ENCODE measurements at regions not wholly inside any gene's neighbourhood (a gene's known extent, or its start where the extent isn't known, plus 50 kb on each side); places are given as distances from the start of the nearest gene placed in this dataset.

DNA sequence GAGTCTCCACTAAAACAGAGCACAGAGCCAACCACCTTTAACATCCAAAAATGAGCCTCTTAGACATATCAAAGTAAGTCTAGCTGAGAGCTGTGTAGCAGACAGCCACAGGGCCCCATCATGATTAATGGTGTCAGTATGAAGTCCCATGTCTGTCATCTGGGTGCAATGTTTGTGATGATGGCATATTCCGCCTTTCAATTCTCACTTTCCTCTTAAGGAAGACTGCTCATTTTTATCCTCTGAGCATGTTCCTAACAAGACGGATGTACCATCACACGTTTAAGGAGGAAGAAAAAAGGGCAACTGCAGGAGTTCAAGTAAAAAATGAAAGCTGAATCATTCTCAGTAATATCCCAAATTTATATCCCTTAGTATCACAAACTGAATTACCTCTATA, 85.8 kb upstream of the KCNMB2 start:
- in situ Hi-C loops (cut with HindIII; ENCODE audit: low pct_unique_long_range_greater_than_20kb, low sequenced_read_pairs), result no loop called here

DNA sequence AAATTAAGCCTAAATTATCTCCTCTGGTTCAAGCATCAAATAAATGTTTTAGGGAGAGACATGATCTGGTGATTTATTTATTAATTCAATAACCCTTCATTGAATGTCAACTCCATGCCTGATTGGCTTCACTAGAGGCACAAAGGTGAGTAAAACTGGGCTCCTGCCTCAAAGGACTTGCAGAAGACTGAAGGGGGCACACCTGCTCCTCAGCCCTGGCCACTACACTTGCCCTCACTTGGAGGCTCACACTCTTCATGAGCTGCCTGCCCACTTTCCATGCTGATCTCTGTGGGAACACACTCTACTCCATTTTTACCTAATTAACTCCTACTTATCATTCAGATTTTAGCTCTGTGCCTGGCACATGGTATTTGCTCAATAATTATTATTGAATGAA, 84.4 kb upstream of the KCNMB2 start:
- in situ Hi-C loops (cut with HindIII; ENCODE audit: low pct_unique_long_range_greater_than_20kb, low sequenced_read_pairs), result no loop called here
- DNase-seq (ENCODE audit: low read depth, low spot score), result no peak

More for the DNA sequence above, 85.8 kb upstream of the KCNMB2 start:
- no peak for DNase-seq (ENCODE audit: low read depth, low spot score)

DNA sequence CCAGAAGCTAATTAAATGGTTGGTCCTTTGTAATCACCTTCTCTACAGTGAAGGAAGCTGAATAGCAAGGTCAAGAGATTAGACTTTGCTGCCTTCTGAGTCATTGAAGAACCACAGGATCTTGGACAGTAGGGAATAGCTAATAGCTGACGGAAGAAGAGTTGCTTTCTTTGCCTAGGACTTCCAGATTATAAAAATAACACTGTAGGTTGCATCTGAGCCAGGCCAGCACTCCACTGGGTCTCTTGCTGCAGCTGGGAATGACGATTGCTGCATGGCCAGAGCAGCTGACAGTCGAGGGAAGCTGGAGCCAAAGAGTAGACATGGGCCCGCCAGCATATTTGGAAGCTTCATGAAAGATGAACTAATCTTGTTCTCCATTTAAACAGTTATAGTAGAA, 81.5 kb upstream of the KCNMB2 start:
- in situ Hi-C loops (cut with HindIII; ENCODE audit: low pct_unique_long_range_greater_than_20kb, low sequenced_read_pairs), result no loop called here
- no peak for DNase-seq (ENCODE audit: low read depth, low spot score)

DNA sequence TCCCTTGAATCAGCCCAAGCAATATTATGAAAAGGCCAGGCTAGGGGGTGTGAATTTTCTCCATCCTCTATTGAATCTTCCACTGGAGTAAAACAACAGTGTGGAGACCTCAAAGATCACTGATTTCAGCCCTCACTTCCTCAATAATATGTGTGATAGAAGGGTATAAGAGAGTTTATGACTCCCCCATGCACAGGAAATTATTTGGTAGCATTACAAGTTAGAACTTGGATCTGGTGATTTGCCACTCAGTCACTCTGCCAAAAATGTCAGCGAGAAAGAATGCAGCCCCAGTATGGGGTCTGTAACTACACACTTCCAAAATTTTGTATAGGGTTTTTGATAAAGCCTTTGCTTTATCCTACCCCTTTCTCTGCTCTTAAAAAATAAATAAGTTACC, 81.0 kb upstream of the KCNMB2 start:
- in situ Hi-C loops (cut with HindIII; ENCODE audit: low pct_unique_long_range_greater_than_20kb, low sequenced_read_pairs), result no loop called here
- DNase-seq (ENCODE audit: low read depth, low spot score), result no peak

DNA sequence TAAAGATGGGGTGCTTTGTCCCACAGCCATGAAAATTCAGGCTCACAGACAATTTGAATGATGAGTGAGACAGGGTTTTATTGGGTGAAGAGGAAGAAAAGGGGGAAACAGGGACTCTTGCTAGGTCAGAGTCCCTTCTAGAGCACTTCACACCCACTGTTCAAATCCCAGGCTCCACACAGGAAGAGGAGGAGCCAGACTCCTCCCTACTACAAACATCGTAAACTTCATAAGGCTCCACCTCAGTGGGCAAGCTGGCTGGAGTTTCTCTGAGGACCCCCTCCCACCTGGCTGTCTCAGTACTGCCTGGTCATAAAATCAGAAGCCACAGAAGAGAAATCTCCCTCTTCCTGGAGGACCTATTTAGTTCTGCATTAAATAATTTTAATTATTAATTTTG, 80.3 kb upstream of the KCNMB2 start:
- in situ Hi-C loops (cut with HindIII; ENCODE audit: low pct_unique_long_range_greater_than_20kb, low sequenced_read_pairs), result no loop called here
- DNase-seq (ENCODE audit: low read depth, low spot score), result no peak

DNA sequence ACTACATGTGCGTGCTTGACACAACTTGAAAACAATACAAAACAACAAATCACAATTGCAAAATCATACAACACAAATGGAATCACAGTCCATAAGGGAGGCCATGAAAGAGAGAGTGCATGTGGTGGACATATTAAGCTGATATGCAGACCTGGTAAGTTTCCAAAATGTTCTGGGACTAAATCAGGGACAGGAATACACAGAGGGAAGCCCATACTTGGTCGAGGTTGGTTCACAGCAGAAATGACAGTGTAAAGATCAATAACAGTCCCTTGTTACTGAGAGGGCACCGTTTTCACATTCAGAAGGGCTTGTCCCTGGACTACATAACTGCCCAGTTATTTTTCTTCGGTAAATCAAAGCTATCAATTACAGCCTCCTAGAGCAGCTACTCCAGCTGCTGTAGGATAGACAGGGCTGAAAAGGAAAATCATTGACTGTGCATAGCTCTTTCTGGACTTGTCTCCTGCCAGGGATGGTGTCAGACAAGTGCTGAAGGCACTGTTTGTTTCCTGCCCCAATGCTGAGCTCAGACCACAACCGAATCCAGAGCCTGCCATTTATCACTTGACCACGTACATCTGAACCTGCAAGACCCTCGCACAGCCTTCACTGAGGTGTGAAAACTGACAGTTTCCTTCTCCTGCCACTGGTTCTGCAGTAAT, 79.5 kb upstream of the KCNMB2 start:
- in situ Hi-C loops (cut with HindIII; ENCODE audit: low pct_unique_long_range_greater_than_20kb, low sequenced_read_pairs), result no loop called here
- DNase-seq (ENCODE audit: low read depth, low spot score), result no peak

- in situ Hi-C loops (cut with HindIII; ENCODE audit: low pct_unique_long_range_greater_than_20kb, low sequenced_read_pairs), result no loop called here
Measured at GRCh38 chr3:178457511-178457910, 78.7 kb upstream of the KCNMB2 start.

DNA sequence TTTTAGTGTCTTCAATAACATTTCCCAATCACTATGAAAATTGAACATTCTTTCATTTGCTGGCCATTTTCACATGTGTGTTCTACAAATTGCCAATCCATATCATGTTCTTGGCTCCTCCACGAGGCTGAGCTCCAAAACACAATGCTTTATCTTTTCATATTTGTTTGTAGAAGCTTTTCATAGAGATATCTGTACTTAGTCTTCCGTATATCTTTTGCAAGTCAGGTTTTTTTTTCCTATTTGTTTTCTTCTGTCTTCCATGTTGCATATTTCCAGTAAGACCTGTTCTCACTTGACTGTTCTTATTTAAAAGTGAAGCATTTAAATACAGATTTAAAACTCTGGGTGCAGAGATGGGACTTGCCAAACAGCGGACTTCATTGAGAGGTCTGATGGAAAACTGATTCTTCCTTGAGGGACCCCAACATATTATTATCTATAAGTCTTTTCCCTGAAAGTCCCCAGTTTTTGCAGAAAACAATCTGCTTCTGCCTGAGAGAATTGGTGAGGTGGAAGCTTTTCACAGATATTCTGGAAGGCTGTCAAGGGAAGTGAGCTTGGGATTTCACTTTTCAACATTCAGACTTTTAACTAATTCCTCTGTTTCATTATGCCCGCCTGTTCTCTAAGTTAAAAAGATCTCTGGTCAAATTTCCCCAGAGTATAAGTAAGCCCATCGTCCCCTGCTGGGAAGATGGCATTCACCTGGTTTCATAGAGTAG, 77.8 kb upstream of the KCNMB2 start:
- in situ Hi-C loops (cut with HindIII; ENCODE audit: low pct_unique_long_range_greater_than_20kb, low sequenced_read_pairs), result no loop called here
- no peak for DNase-seq (ENCODE audit: low read depth, low spot score)

More at GRCh38 chr3:178457511-178457910, 78.7 kb upstream of the KCNMB2 start:
- DNase-seq (ENCODE audit: low read depth, low spot score), result no peak

DNA sequence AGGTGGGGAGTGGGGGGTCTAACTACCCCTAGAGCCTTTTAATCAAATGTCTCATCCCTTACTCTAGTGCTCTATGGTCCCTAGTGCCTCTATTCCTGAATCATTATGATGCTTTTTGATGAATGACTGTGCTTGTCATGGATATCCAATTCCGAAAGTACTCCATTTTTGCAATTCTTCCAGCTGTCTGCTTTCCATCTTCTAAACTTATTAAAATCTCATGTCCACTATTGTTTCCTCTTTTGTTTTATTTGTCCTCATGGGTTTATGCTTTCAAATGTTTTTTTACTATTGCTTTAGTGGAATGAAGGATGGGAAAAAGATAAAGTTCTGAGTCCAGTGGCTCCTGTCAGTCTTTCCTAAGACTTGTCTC, 77.2 kb upstream of the KCNMB2 start:
- in situ Hi-C loops (cut with HindIII; ENCODE audit: low pct_unique_long_range_greater_than_20kb, low sequenced_read_pairs), result no loop called here
- DNase-seq (ENCODE audit: low read depth, low spot score), result no peak

GRCh38 chr3:178465260-178466180, 70.7 kb upstream of the KCNMB2 start:
- in situ Hi-C loops (cut with HindIII; ENCODE audit: low pct_unique_long_range_greater_than_20kb, low sequenced_read_pairs), result no loop called here
- DNase-seq (ENCODE audit: low read depth, low spot score), result no peak

DNA sequence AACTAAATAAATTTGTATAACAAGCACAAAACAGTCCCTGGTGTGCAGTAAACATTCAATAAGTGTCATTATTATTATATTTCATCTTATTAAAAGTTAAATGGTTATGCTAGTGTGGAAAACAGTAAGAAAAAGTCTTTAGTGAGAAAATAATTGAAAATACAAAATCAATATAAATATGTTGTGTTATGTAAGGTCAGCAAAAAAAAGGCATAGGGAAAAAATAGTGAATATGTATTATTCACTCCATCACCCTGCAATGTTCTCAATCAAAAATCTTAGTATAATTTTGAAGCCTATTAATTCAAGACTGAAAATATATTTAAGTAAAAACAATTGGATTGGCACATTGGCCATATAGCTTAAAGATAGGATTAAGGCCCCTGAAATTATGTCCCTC, 63.3 kb upstream of the KCNMB2 start:
- in situ Hi-C loops (cut with HindIII; ENCODE audit: low pct_unique_long_range_greater_than_20kb, low sequenced_read_pairs), result no loop called here
- no peak for DNase-seq (ENCODE audit: low read depth, low spot score)

DNA sequence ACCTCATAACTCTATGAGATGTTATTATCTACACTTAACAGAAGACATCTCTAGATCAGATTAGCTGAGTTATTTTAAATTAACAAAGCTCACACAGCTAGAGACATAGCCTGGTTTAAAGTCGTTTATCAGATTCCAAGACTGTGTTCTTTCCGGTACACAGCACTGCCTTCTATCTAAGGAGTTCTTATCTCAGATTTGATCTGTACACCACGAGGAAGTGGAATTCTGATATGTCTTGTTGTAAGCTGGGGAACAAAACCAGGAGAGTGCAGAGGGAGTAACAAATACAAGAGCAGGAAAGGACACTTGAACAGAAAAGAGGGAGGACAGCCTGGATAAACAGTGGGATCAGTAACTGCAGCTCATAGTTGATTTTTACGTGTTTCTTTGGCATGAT, 61.7 kb upstream of the KCNMB2 start:
- in situ Hi-C loops (cut with HindIII; ENCODE audit: low pct_unique_long_range_greater_than_20kb, low sequenced_read_pairs), result no loop called here
- no peak for DNase-seq (ENCODE audit: low read depth, low spot score)

DNA sequence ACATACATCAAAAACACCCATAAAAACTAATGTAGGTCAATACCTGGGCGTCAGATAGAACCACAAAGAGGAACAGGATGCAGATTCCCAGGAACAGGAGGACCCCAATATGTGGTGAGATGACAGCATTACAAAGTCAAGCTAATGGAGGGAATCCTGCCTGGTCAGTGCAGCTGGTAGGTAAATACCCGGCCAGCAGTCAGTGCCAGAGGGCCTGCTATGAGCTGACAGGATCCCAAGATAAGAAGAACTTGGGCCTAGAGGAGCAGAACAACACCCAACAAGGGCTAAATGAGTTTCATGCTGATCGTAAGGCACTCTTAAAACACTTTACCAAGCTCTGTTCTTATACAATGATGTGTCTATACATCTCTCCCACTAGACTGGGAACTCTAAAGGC, 61.2 kb upstream of the KCNMB2 start:
- no peak for DNase-seq (ENCODE audit: low read depth, low spot score)
- in situ Hi-C loops (cut with HindIII; ENCODE audit: low pct_unique_long_range_greater_than_20kb, low sequenced_read_pairs), result no loop called here

- in situ Hi-C loops (cut with HindIII; ENCODE audit: low pct_unique_long_range_greater_than_20kb, low sequenced_read_pairs), result no loop called here
- no peak for DNase-seq (ENCODE audit: low read depth, low spot score)
Measured at GRCh38 chr3:178476886-178477285, 59.4 kb upstream of the KCNMB2 start.

GRCh38 chr3:178479446-178479845, 56.8 kb upstream of the KCNMB2 start:
- in situ Hi-C loops (cut with HindIII; ENCODE audit: low pct_unique_long_range_greater_than_20kb, low sequenced_read_pairs), result no loop called here
- no peak for DNase-seq (ENCODE audit: low read depth, low spot score)

GRCh38 chr3:178479860-178480259, 56.4 kb upstream of the KCNMB2 start:
- in situ Hi-C loops (cut with HindIII; ENCODE audit: low pct_unique_long_range_greater_than_20kb, low sequenced_read_pairs), result no loop called here
- no peak for DNase-seq (ENCODE audit: low read depth, low spot score)

GRCh38 chr3:178480274-178480673, 56.0 kb upstream of the KCNMB2 start:
- in situ Hi-C loops (cut with HindIII; ENCODE audit: low pct_unique_long_range_greater_than_20kb, low sequenced_read_pairs), result no loop called here
- DNase-seq (ENCODE audit: low read depth, low spot score), result no peak

GRCh38 chr3:178480795-178481194, 55.4 kb upstream of the KCNMB2 start:
- no peak for DNase-seq (ENCODE audit: low read depth, low spot score)
- in situ Hi-C loops (cut with HindIII; ENCODE audit: low pct_unique_long_range_greater_than_20kb, low sequenced_read_pairs), result no loop called here
